ENCODE measurements at regions not wholly inside any gene's neighbourhood (a gene's known extent, or its start where the extent isn't known, plus 50 kb on each side); places are given as distances from the start of the nearest gene placed in this dataset.

DNA sequence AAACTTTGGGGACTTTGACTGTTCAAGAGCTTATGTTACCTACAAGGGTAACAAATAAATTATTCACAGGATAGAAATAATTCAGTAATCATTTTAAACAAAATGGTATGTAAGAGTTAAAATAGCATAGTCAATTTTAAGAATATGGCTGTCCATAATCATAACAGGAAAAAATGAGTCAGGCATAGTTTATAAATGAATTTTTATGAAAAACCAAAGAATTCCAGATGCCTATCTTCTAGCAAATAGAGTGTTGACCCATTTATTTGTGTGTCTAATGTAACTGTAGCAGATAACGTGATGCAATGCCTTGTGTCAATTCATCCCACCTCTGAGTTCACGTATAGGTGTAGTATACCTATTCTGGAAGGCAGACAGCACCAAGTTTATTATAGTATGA is 169.7 kb upstream of the CDH9 start:
- Histone ChIP-seq H2AFZ (ENCODE audit: low read depth, low read length) (no peak overlapping the region), H3K4me3 (replicated peaks in 1 of 3; ENCODE audit: insufficient read depth in 1 of 3, low read depth in 1 of 3, low read length in 3 of 3) (no peak overlapping the region), H4K20me1 (replicated peaks; ENCODE audit: control insufficient read depth, extremely low read depth, insufficient read depth, low read length) (no peaks in the 10 kb centered on the region), H3K79me2 (ENCODE audit: control insufficient read depth, insufficient read depth, low read length) (no peaks in the 10 kb centered on the region), H3K27me3 (ENCODE audit: control insufficient read depth in 2 of 2, insufficient read depth in 2 of 2, low read length in 2 of 2) (no peaks in the 10 kb centered on the region), H3K9ac (replicated peaks; ENCODE audit: extremely low read depth, insufficient read depth, low read length) (no peak overlapping the region), H3K9me3 (replicated peaks; ENCODE audit: control insufficient read depth, insufficient read depth, low read length) (no peaks in the 10 kb centered on the region), H3K4me2 (ENCODE audit: insufficient read depth, low read length) (no peak overlapping the region), H3K4me1 (ENCODE audit: control insufficient read depth, extremely low read depth, insufficient read depth, low read length) (no peaks in the 10 kb centered on the region), H3K36me3 (ENCODE audit: control insufficient read depth in 2 of 2, extremely low read depth in 1 of 2, insufficient read depth in 2 of 2, low read length in 2 of 2) (no peaks in the 10 kb centered on the region), H3K27ac (ENCODE audit: insufficient read depth, low read depth, low read length) (no peak overlapping the region), H3K9me1 (replicated peaks; ENCODE audit: control insufficient read depth, extremely low read depth, insufficient read depth, low read length) (no peaks in the 10 kb centered on the region)
- dilution Hi-C loops (cut with MboI; ENCODE audit: extremely low pct_ligation_motif_present, low sequenced_read_pairs) (no loop called here), intact Hi-C loops (cut with micrococcal nuclease) (no loop called here)
- CTCF ChIA-PET = no interaction called here
- no TSS peak for BruUV-seq (replicated peaks)
- POLR2A ChIA-PET = no interaction called here
- TF ChIP-seq, protein P1, sequence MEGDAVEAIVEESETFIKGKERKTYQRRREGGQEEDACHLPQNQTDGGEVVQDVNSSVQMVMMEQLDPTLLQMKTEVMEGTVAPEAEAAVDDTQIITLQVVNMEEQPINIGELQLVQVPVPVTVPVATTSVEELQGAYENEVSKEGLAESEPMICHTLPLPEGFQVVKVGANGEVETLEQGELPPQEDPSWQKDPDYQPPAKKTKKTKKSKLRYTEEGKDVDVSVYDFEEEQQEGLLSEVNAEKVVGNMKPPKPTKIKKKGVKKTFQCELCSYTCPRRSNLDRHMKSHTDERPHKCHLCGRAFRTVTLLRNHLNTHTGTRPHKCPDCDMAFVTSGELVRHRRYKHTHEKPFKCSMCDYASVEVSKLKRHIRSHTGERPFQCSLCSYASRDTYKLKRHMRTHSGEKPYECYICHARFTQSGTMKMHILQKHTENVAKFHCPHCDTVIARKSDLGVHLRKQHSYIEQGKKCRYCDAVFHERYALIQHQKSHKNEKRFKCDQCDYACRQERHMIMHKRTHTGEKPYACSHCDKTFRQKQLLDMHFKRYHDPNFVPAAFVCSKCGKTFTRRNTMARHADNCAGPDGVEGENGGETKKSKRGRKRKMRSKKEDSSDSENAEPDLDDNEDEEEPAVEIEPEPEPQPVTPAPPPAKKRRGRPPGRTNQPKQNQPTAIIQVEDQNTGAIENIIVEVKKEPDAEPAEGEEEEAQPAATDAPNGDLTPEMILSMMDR (IDR thresholded peaks at IDR 0.05; ENCODE audit: extremely low read depth in 1 of 2, insufficient read depth in 1 of 2, low read depth in 1 of 2, low read length in 2 of 2) = no peak
- TF ChIP-seq GATA2 (IDR thresholded peaks at IDR 0.05; ENCODE audit: insufficient read depth, insufficient read length, low read depth, low read length) (no peak), FOS (IDR thresholded peaks at IDR 0.05; ENCODE audit: borderline replicate concordance, insufficient read depth, low read length) (no peak), POLR2AphosphoS5 (IDR thresholded peaks at IDR 0.05; ENCODE audit: insufficient read depth, low read depth, low read length) (no peak), MYC (IDR thresholded peaks at IDR 0.05; ENCODE audit: low read depth, low read length) (no peak), EZH2 (IDR thresholded peaks at IDR 0.05; ENCODE audit: borderline replicate concordance, low read depth, low read length, severe bottlenecking) (no peak), JUN (IDR thresholded peaks at IDR 0.05; ENCODE audit: borderline replicate concordance, insufficient read depth, insufficient read length, low read depth) (no peak), POLR2A (IDR thresholded peaks at IDR 0.05; ENCODE audit: low read depth, low read length) (no peak)
- TF ChIP-seq, protein P2, sequence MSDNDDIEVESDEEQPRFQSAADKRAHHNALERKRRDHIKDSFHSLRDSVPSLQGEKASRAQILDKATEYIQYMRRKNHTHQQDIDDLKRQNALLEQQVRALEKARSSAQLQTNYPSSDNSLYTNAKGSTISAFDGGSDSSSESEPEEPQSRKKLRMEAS (IDR thresholded peaks at IDR 0.05; ENCODE audit: insufficient read depth, insufficient read length) = no peak
- DNase-seq (ENCODE audit: low read depth, low spot score) (no peak), FAIRE-seq (no peak)

Measured in endothelial cell of umbilical vein (primary cell).